PC-3 (cell line): ENCODE measurements at regions not wholly inside any gene's neighbourhood (a gene's known extent, or its start where the extent isn't known, plus 50 kb on each side); places are given as distances from the start of the nearest gene placed in this dataset.

Experiments used
- EZH2 ChIP-seq: fragments of 300-600 bp; sonication (generic); IDR thresholded peaks from one replicate; pipeline ENCODE4 v1.6.1; 2017; ENCODE audit warnings: antibody characterized with exemption, mild to moderate bottlenecking, low read length; ENCODE audit not compliant: unreplicated experiment
- EZH2phosphoT487 ChIP-seq: fragments of 300-600 bp; sonication (generic); IDR thresholded peaks from 2 replicates; pipeline ENCODE4 v1.6.1; 2018; ENCODE audit warnings: mild to moderate bottlenecking, antibody characterized with exemption, low read length, borderline replicate concordance
- TF ChIP-seq, protein P1 (sequence below): fragments of 300-600 bp; sonication (generic); conservative IDR thresholded peaks from 2 replicates; pipeline ENCODE4 v1.5.1; 2017; ENCODE audit warnings: antibody characterized with exemption, low read depth, mild to moderate bottlenecking, low read length

DNA sequence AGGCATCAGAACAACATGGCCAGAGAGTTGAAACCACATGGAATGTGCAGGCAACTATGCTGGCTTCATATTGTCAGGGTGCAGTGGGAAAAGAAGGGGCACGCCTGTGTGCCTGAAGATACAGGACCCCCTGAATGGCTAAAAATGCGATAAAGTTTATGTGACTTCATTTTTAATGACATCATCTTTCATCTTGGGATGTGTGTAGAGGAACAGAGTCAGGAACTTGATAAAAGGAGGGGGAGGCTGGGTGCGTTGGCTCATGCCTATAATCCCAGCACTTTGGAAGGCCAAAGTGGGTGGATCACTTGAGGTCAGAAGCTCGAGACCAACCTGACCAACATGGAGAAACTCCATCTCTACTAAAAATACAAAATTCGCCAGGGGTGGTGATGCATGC, 872.6 kb downstream of the TDRD15 start:
- TF ChIP-seq, protein P1, sequence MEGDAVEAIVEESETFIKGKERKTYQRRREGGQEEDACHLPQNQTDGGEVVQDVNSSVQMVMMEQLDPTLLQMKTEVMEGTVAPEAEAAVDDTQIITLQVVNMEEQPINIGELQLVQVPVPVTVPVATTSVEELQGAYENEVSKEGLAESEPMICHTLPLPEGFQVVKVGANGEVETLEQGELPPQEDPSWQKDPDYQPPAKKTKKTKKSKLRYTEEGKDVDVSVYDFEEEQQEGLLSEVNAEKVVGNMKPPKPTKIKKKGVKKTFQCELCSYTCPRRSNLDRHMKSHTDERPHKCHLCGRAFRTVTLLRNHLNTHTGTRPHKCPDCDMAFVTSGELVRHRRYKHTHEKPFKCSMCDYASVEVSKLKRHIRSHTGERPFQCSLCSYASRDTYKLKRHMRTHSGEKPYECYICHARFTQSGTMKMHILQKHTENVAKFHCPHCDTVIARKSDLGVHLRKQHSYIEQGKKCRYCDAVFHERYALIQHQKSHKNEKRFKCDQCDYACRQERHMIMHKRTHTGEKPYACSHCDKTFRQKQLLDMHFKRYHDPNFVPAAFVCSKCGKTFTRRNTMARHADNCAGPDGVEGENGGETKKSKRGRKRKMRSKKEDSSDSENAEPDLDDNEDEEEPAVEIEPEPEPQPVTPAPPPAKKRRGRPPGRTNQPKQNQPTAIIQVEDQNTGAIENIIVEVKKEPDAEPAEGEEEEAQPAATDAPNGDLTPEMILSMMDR, result no peak
- TF ChIP-seq EZH2, result no peak
- TF ChIP-seq EZH2phosphoT487, result no peak
